Epithelial cell of proximal tubule (primary cell): ENCODE measurements at regions not wholly inside any gene's neighbourhood (a gene's known extent, or its start where the extent isn't known, plus 50 kb on each side); places are given as distances from the start of the nearest gene placed in this dataset.

Experiments used
- DNase-seq: peaks from one replicate; pipeline ENCODE4 v3.0.0-alpha.2; 2011; ENCODE audit warnings: low read depth
- H3K4me3 ChIP-seq: 2 replicates; pipeline ENCODE4 v1.5.1; 2011; ENCODE audit warnings: low read depth, mild to moderate bottlenecking, low read length
- CTCF ChIP-seq: conservative IDR thresholded peaks from 2 replicates; pipeline ENCODE4 v1.5.1; 2012; ENCODE audit warnings: low read depth, mild to moderate bottlenecking, low read length

GRCh38 chr10:9681655-9682054, 1336.0 kb upstream of the CELF2 start:
- no peak overlapping the region for H3K4me3 ChIP-seq
- peak; percentile 21 for TF ChIP-seq CTCF
- DNase-seq, result no peak

- no peak overlapping the region for H3K4me3 ChIP-seq
- no peak for TF ChIP-seq CTCF
- DNase-seq, result no peak
These were observed 1334.9 kb upstream of the CELF2 start for GRCh38 chr10:9682802-9683201.

GRCh38 chr10:9684186-9684585, 1333.5 kb upstream of the CELF2 start:
- no peak for DNase-seq
- no peak overlapping the region for H3K4me3 ChIP-seq
- TF ChIP-seq CTCF, result no peak

GRCh38 chr10:9685596-9685995, 1332.1 kb upstream of the CELF2 start:
- no peak for TF ChIP-seq CTCF
- H3K4me3 ChIP-seq, result no peak overlapping the region
- DNase-seq, result no peak

GRCh38 chr10:9688711-9689110, 1329.0 kb upstream of the CELF2 start:
- no peak for DNase-seq
- no peak for TF ChIP-seq CTCF
- H3K4me3 ChIP-seq, result no peak overlapping the region

- H3K4me3 ChIP-seq, result no peak overlapping the region
- no peak for DNase-seq
- TF ChIP-seq CTCF, result no peak
These were observed 1310.5 kb upstream of the CELF2 start for GRCh38 chr10:9707216-9707615.

GRCh38 chr10:9709849-9710248, 1307.8 kb upstream of the CELF2 start:
- no peak for TF ChIP-seq CTCF
- no peak for DNase-seq
- H3K4me3 ChIP-seq, result no peak overlapping the region
